GM12878 (cell line): ENCODE measurements at regions not wholly inside any gene's neighbourhood (a gene's known extent, or its start where the extent isn't known, plus 50 kb on each side); places are given as distances from the start of the nearest gene placed in this dataset.

ENCODE experiments used
- ATAC-seq: fragments of 200-7000 bp; cut with Tn5 transposase; 3 replicates; pipeline ENCODE4 v1.9.1; 2020; ENCODE audit warnings: mild to moderate bottlenecking, moderate library complexity
- BruUV-seq: library from RNA; stranded (reverse); fragments of 400-500 nt; replicated peaks from 2 replicates; lab custom pipeline; 2021; lab: Mats Ljungman, UMichigan
- CTCF ChIA-PET: fragments of 300-600 bp; sonication (Branson Sonifier 250); formaldehyde crosslinking; extraction: SDS; loops from one replicate; lab custom pipeline; 2021; ENCODE audit warnings: inconsistent platforms; lab: Yijun Ruan, JAX
- POLR2A ChIA-PET: fragments of 350-600 bp; formaldehyde crosslinking; extraction: SDS; loops from one replicate; lab custom pipeline; 2021; ENCODE audit warnings: inconsistent platforms; lab: Charles Lee
- RAD21 ChIA-PET: fragments of 300-600 bp; sonication (Branson Sonifier 250); formaldehyde crosslinking; loops from one replicate; lab custom pipeline; 2023; ENCODE audit warnings: antibody characterized with exemption; ENCODE audit not compliant: unreplicated experiment; lab: Charles Lee
- SMC1A ChIA-PET: fragments of 300-600 bp; sonication (Branson Sonifier 250); formaldehyde crosslinking; loops from one replicate; lab custom pipeline; 2023; ENCODE audit not compliant: unreplicated experiment, uncharacterized antibody; lab: Charles Lee
- DNase-seq: peaks from one replicate; pipeline ENCODE4 v3.0.0-alpha.2; 2011; ENCODE audit warnings: low read depth, low spot score
- FAIRE-seq: peaks from 3 replicates; lab custom pipeline; 2011; peaks lifted over from hg19 to GRCh38; lab: Jason Lieb, UNC
- H2AFZ ChIP-seq: 2 replicates; pipeline ENCODE4 v1.6.0; 2011; ENCODE audit warnings: low read depth, low read length, control low read depth; ENCODE audit not compliant: control insufficient read depth
- H3K27ac ChIP-seq: 2 replicates; pipeline ENCODE4 v1.5.1; 2011; ENCODE audit warnings: control low read depth; ENCODE audit not compliant: control insufficient read depth, insufficient read depth
- H3K27me3 ChIP-seq, 2 experiments: replicated peaks in 1 of 2; 2 replicates each; pipeline versions ENCODE4 v1.6.0 to v1.6.1; 2011; ENCODE audit warnings: low read length in 1 of 2; ENCODE audit not compliant: control insufficient read depth in 2 of 2, insufficient read depth in 2 of 2
- H3K36me3 ChIP-seq, 2 experiments: 2 replicates each; pipeline ENCODE4 v1.5.1; 2011; ENCODE audit warnings: low read length in 1 of 2; ENCODE audit not compliant: control insufficient read depth in 2 of 2, insufficient read depth in 2 of 2
- H3K4me1 ChIP-seq: 2 replicates; pipeline ENCODE4 v1.6.1; 2011; ENCODE audit warnings: mild to moderate bottlenecking, low read length, moderate library complexity, mixed read lengths; ENCODE audit not compliant: control insufficient read depth, insufficient read depth
- H3K4me2 ChIP-seq: 2 replicates; pipeline ENCODE4 v1.6.0; 2011; ENCODE audit warnings: control low read depth; ENCODE audit not compliant: control insufficient read depth, insufficient read depth
- H3K4me3 ChIP-seq: fragments of 200-600 bp; sonication (generic); 2 replicates; pipeline ENCODE4 v1.5.1; 2016
- H3K79me2 ChIP-seq: 2 replicates; pipeline ENCODE4 v1.6.0; 2011; ENCODE audit warnings: low read length; ENCODE audit not compliant: control insufficient read depth, insufficient read depth
- H3K9ac ChIP-seq: 2 replicates; pipeline ENCODE4 v1.8.0; 2011; ENCODE audit warnings: low read length, control low read depth, mixed read lengths; ENCODE audit not compliant: control insufficient read depth, insufficient read depth
- H3K9me3 ChIP-seq: replicated peaks from 3 replicates; pipeline ENCODE4 v1.5.1; 2011; ENCODE audit warnings: mild to moderate bottlenecking, low read length; ENCODE audit not compliant: control insufficient read depth, insufficient read depth
- H4K20me1 ChIP-seq: 2 replicates; pipeline ENCODE4 v1.6.0; 2011; ENCODE audit not compliant: control insufficient read depth, insufficient read depth
- ESRRA ChIP-seq: IDR thresholded peaks from 2 replicates; pipeline ENCODE4 v1.6.1; 2012; ENCODE audit warnings: mild to moderate bottlenecking, low read length, improper control_type of control experiment
- GATAD2B ChIP-seq: fragments of 450-650 bp; conservative IDR thresholded peaks from 2 replicates; pipeline ENCODE4 v1.6.1; 2017; ENCODE audit warnings: low read depth, mild to moderate bottlenecking, moderate library complexity
- IKZF2 ChIP-seq, 2 experiments: fragments of 450-650 bp; IDR thresholded peaks; 2 replicates each; pipeline ENCODE4 v1.6.1; 2017; ENCODE audit warnings: mild to moderate bottlenecking in 2 of 2, moderate library complexity in 2 of 2
- JUNB ChIP-seq: IDR thresholded peaks from 2 replicates; pipeline ENCODE4 v1.6.1; 2016; ENCODE audit warnings: antibody characterized with exemption, mild to moderate bottlenecking
- KDM1A ChIP-seq: fragments of 200-600 bp; sonication (generic); IDR thresholded peaks from 2 replicates; pipeline ENCODE4 v1.6.1; 2016; ENCODE audit warnings: borderline replicate concordance
- NBN ChIP-seq: fragments of 450-650 bp; IDR thresholded peaks from 2 replicates; pipeline ENCODE4 v1.6.1; 2016
- NFXL1 ChIP-seq: fragments of 450-650 bp; IDR thresholded peaks from 2 replicates; pipeline ENCODE4 v1.6.1; 2017; ENCODE audit warnings: antibody characterized with exemption, mild to moderate bottlenecking, borderline replicate concordance
- NR2F1 ChIP-seq: fragments of 450-650 bp; conservative IDR thresholded peaks from 2 replicates; pipeline ENCODE4 v1.6.1; 2017; ENCODE audit warnings: mild to moderate bottlenecking
- NRF1 ChIP-seq: conservative IDR thresholded peaks from 2 replicates; pipeline ENCODE4 v1.6.1; 2011; ENCODE audit warnings: mild to moderate bottlenecking, low read depth, low read length, improper control_type of control experiment
- POLR2A ChIP-seq: IDR thresholded peaks from 2 replicates; pipeline ENCODE4 v1.6.1; 2011; ENCODE audit warnings: low read depth, mild to moderate bottlenecking, low read length
- POLR2AphosphoS5 ChIP-seq: IDR thresholded peaks from 2 replicates; pipeline ENCODE4 v1.6.1; 2011; ENCODE audit warnings: mild to moderate bottlenecking, low read length, inconsistent platforms
- SIN3A ChIP-seq: IDR thresholded peaks from 2 replicates; pipeline ENCODE4 v1.6.1; 2012; ENCODE audit warnings: low read depth, low read length, improper control_type of control experiment
- SPI1 ChIP-seq: IDR thresholded peaks from 2 replicates; pipeline ENCODE4 v1.6.1; 2011; ENCODE audit warnings: low read depth, mild to moderate bottlenecking, low read length, moderate library complexity, borderline replicate concordance; ENCODE audit not compliant: insufficient read depth
- STAT1 ChIP-seq: fragments of 450-650 bp; conservative IDR thresholded peaks from 2 replicates; pipeline ENCODE4 v1.6.1; 2014; ENCODE audit warnings: antibody characterized with exemption, mild to moderate bottlenecking
- SUZ12 ChIP-seq: fragments of 200-600 bp; sonication (generic); IDR thresholded peaks from one replicate; pipeline ENCODE4 v1.6.1; 2018; ENCODE audit warnings: antibody characterized with exemption, mild to moderate bottlenecking; ENCODE audit not compliant: unreplicated experiment
- ZBED1 ChIP-seq: IDR thresholded peaks from 2 replicates; pipeline ENCODE4 v1.6.1; 2016; ENCODE audit warnings: borderline replicate concordance
- ZBTB11 ChIP-seq: fragments of 450-650 bp; formaldehyde crosslinking; IDR thresholded peaks from 2 replicates; pipeline ENCODE4 v1.5.0; 2022; ENCODE audit warnings: mild to moderate bottlenecking, missing genetic modification characterization
- ZNF274 ChIP-seq: IDR thresholded peaks from one replicate; pipeline ENCODE4 v1.8.0; 2011; ENCODE audit not compliant: insufficient read length, insufficient read depth
- ZNF687 ChIP-seq: fragments of 450-650 bp; IDR thresholded peaks from 2 replicates; pipeline ENCODE4 v1.6.1; 2017; ENCODE audit warnings: mild to moderate bottlenecking, moderate library complexity
- ZSCAN29 ChIP-seq: fragments of 450-650 bp; IDR thresholded peaks from 2 replicates; pipeline ENCODE4 v1.6.1; 2017; ENCODE audit warnings: mild to moderate bottlenecking, moderate library complexity
- WGBS: methylation state at CpG from one replicate; pipeline ENCODE4 v1.1.6; 2016; ENCODE audit warnings: low lambda C conversion rate; ENCODE audit not compliant: insufficient replicate concordance, insufficient coverage; ENCODE audit errors: missing lambda C conversion rate; 5-methylcytosine and 5-hydroxymethylcytosine counted together
- in situ Hi-C: fragments of 300-500 bp; cut with MboI; formaldehyde crosslinking; loops from 9 replicates; pipeline ENCODE4 v1.14.3; 2018; ENCODE audit warnings: mixed read lengths
- intact Hi-C: fragments of 100-400 bp; cut with micrococcal nuclease; formaldehyde crosslinking; loops from one replicate; pipeline ENCODE4 v1.14.2; 2022; ENCODE audit not compliant: unreplicated experiment

- TF ChIP-seq STAT1 (no peak), ZNF687 (no peak), NBN (no peak), NFXL1 (no peak), ZSCAN29 (no peak), NRF1 (no peak), SPI1 (no peak)
Observed at GRCh38 chr10:33602278-33602677, 267.8 kb upstream of the NRP1 start (continued).

- H2AFZ ChIP-seq = no peak overlapping the region
- H3K79me2 ChIP-seq = no peaks in the 10 kb centered on the region
- POLR2A ChIA-PET = no interaction called here
- intact Hi-C loops = no loop called here
- no peak overlapping the region for H3K4me3 ChIP-seq
- H3K4me2 ChIP-seq = no peak overlapping the region
- H4K20me1 ChIP-seq = no peaks in the 10 kb centered on the region
- H3K27me3 ChIP-seq = no peaks in the 10 kb centered on the region
- FAIRE-seq = no peak
- RAD21 ChIA-PET = interaction anchor here (1.1 kb wide), 1 partner anchor 12 kb away, joined by 4 read pairs; no protein-coding TSS in a partner anchor
- no peak overlapping the region for H3K9ac ChIP-seq
- WGBS = 0% methylated on average over 3 of the region's 3 CpGs
- no peak for ATAC-seq
- H3K27ac ChIP-seq = no peak overlapping the region
- in situ Hi-C loops = no loop called here
- no TSS peak for BruUV-seq
- no peaks in the 10 kb centered on the region for H3K36me3 ChIP-seq
- CTCF ChIA-PET = interaction anchor here (0.7 kb wide), 1 partner anchor 178 kb away, joined by 3 read pairs; no protein-coding TSS in a partner anchor
- no peak for DNase-seq
- no peaks in the 10 kb centered on the region for H3K4me1 ChIP-seq
- SMC1A ChIA-PET = no interaction called here
- H3K9me3 ChIP-seq = no peaks in the 10 kb centered on the region
- TF ChIP-seq POLR2A (no peak), ZBTB11 (CRISPR knock-in tag) (no peak), ZNF274 (no peak), ZBED1 (no peak), POLR2AphosphoS5 (no peak), SIN3A (no peak), JUNB (no peak), STAT1 (no peak), IKZF2 (IDR thresholded peaks at IDR 0.05) (no peak), NR2F1 (no peak), KDM1A (no peak), SUZ12 (no peak), GATAD2B (no peak), ESRRA (no peak)
Observed at GRCh38 chr10:33600381-33600780, 265.9 kb upstream of the NRP1 start.
